Stimulated activated effector memory CD8-positive, alpha-beta T cell treated with anti-CD3 and anti-CD28 coated beads, Interleukin-12 subunit alpha, Interleukin-12 subunit beta, amount 100 ng/mL, for 72 hours (primary cell): ENCODE measurements at regions not wholly inside any gene's neighbourhood (a gene's known extent, or its start where the extent isn't known, plus 50 kb on each side); places are given as distances from the start of the nearest gene placed in this dataset.

Experiments
- ATAC-seq: fragments of 150-1000 bp; cut with Tn5 transposase; 2 replicates; pipeline ENCODE4 v1.10.0; 2021
- DNase-seq, 2 donors: peaks; one replicate each; pipeline ENCODE4 v3.0.0; 2021 to 2022; ENCODE audit warnings: low spot score in 2 of 2
- H3K27ac Mint-ChIP-seq: one replicate; pipeline ENCODE4 v1.8.0; 2022; ENCODE audit warnings: mild to moderate bottlenecking, mixed read lengths
- H3K36me3 Mint-ChIP-seq: one replicate; pipeline ENCODE4 v1.8.0; 2022; ENCODE audit warnings: mild to moderate bottlenecking, mixed read lengths
- H3K4me1 Mint-ChIP-seq: one replicate; pipeline ENCODE4 v1.8.0; 2022; ENCODE audit warnings: mixed read lengths
- H3K4me3 Mint-ChIP-seq: one replicate; pipeline ENCODE4 v1.8.0; 2022; ENCODE audit warnings: mild to moderate bottlenecking, mixed read lengths
- H3K9me3 Mint-ChIP-seq: one replicate; pipeline ENCODE4 v1.8.0; 2022; ENCODE audit warnings: mixed read lengths

GRCh38 chr9:28662675-28663074 is 1089.4 kb upstream of the C9orf72 start:
- Mint-ChIP-seq H3K36me3 (no peaks in the 10 kb centered on the region), H3K4me1 (no peaks in the 10 kb centered on the region), H3K4me3 (no peak overlapping the region), H3K27ac (no peak overlapping the region), H3K9me3 (peaks cover 10% of the 10 kb centered on the region)
- DNase-seq (no peak), ATAC-seq (no peak)

DNA sequence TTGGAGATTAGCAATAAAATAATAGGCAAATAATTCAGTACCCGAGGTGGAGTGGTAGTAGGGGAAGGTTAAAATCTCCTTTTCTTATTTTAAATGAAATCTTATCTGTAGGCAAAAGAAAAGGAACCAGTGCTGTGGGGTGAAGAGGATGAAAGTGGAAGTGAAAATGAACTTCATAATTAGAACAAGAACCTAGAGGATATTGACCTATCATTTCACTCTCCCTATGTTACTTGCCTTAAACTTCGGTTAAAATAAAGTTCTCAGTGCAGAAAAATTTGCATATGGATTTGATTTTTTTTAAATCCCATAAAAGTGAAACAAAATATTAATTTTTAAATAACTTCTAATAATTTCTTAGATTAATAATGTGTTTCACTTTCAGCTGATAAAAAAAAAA is 1094.9 kb upstream of the C9orf72 start:
- H3K27ac Mint-ChIP-seq, result no peak overlapping the region
- H3K9me3 Mint-ChIP-seq, result peaks cover 4% of the 10 kb centered on the region
- ATAC-seq (no peak), DNase-seq (no peak)
- no peaks in the 10 kb centered on the region for H3K4me1 Mint-ChIP-seq
- H3K36me3 Mint-ChIP-seq, result no peaks in the 10 kb centered on the region
- no peak overlapping the region for H3K4me3 Mint-ChIP-seq

- DNase-seq (no peak), ATAC-seq (no peak)
- Mint-ChIP-seq H3K4me3 (no peak overlapping the region), H3K9me3 (peaks cover 4% of the 10 kb centered on the region), H3K27ac (no peak overlapping the region), H3K4me1 (no peaks in the 10 kb centered on the region), H3K36me3 (no peaks in the 10 kb centered on the region)
These were observed 1097.7 kb upstream of the C9orf72 start for GRCh38 chr9:28671000-28671399.

DNA sequence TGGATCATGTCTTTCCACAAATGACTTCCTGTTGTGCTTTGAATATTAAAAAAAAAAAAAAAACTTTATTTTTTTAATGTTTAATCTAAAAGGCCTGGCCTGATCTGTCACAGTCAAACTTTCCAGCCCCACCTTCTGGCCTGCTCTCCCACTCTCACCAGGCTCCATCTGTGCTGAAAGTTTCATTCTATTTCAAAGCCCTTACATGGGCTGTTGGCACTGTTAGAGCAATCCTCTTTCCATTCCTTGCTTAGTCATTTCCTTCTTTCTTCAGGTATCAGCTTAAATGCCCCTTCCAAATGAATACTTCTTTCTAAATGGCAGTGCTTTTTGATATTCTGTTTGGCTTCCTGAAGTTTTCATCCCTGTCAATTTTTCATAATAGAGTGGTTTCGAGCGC is 1104.8 kb upstream of the C9orf72 start:
- Mint-ChIP-seq H3K36me3 (no peaks in the 10 kb centered on the region), H3K27ac (no peak overlapping the region), H3K4me3 (no peak overlapping the region)

DNA sequence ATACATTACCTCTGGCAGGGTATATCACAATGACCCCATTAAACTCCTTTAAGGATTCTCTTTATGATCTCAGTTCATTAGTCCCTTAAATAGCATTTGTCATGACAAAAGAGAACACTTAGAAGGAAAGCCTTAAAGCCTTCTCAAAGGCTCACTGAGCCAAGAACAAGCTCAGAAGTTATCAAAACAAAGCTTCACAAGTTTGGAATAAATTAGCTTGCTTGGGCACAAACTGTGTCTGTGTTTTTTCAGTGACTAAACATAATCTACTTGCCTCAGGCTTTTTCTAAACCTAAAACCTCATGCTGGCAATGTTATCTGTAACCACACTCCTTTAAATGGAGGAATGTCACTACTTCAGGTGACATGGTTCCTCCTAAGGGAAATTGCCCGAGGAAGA is 1114.9 kb upstream of the C9orf72 start:
- no peaks in the 10 kb centered on the region for H3K4me1 Mint-ChIP-seq
- ATAC-seq (no peak), DNase-seq (no peak)
- H3K36me3 Mint-ChIP-seq, result no peaks in the 10 kb centered on the region
- peaks cover 23% of the 10 kb centered on the region for H3K9me3 Mint-ChIP-seq
- no peak overlapping the region for H3K4me3 Mint-ChIP-seq
- no peak overlapping the region for H3K27ac Mint-ChIP-seq

More for the DNA sequence above, 1104.8 kb upstream of the C9orf72 start:
- H3K9me3 Mint-ChIP-seq, result peaks cover 15% of the 10 kb centered on the region
- ATAC-seq, result no peak
- no peak for DNase-seq
- no peaks in the 10 kb centered on the region for H3K4me1 Mint-ChIP-seq

GRCh38 chr9:28692012-28692411 is 1118.7 kb upstream of the C9orf72 start:
- H3K4me1 Mint-ChIP-seq, result no peaks in the 10 kb centered on the region
- H3K9me3 Mint-ChIP-seq, result peaks cover 21% of the 10 kb centered on the region
- ATAC-seq, result no peak
- H3K27ac Mint-ChIP-seq, result no peak overlapping the region
- DNase-seq, result no peak
- no peak overlapping the region for H3K4me3 Mint-ChIP-seq
- H3K36me3 Mint-ChIP-seq, result no peaks in the 10 kb centered on the region

DNA sequence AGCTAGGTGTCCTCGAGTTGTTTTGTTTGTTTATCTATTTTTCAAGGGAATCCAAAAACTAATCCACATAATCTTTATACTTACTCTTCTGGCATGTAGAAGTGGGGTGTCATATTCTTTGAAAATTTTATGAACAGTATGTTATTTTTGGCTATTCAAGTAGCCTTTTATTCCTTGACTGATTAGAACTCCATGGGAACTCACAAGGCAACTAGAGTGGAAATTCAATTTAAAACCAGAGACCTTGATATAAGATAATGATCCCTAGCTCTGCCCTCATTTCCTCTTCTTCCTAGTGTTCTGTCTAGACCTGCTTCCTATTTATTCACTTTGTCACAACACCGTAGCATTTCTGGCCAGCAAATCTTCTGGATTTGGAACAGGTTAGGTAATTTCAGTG is 1123.7 kb upstream of the C9orf72 start:
- no peak overlapping the region for H3K4me3 Mint-ChIP-seq
- ATAC-seq, result no peak
- no peaks in the 10 kb centered on the region for H3K36me3 Mint-ChIP-seq
- H3K27ac Mint-ChIP-seq, result no peak overlapping the region
- H3K9me3 Mint-ChIP-seq, result peaks cover 18% of the 10 kb centered on the region
- no peak for DNase-seq
- H3K4me1 Mint-ChIP-seq, result no peaks in the 10 kb centered on the region

DNA sequence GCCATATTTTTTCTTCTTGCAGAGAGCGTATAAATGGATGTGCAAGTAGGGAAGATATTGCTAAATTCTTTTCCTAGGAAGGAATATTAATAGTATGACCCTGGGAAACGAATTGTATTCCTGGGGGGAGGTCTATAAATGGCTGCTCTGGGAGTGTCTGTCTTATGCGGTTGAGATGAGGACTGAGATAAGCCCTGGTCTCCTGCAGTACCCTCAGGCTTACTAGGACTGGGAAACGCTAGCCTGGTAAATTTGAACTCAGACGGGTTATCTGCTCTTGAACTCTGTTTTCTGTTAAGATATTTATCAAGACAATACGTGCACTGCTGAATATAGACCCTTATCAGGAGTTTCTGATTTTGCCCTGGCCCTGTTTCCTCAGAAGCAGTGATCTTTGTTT is 1126.4 kb upstream of the C9orf72 start:
- no peak overlapping the region for H3K27ac Mint-ChIP-seq
- no peaks in the 10 kb centered on the region for H3K4me1 Mint-ChIP-seq
- peaks cover 19% of the 10 kb centered on the region for H3K9me3 Mint-ChIP-seq
- no peak overlapping the region for H3K4me3 Mint-ChIP-seq
- H3K36me3 Mint-ChIP-seq, result no peaks in the 10 kb centered on the region
- no peak for DNase-seq
- ATAC-seq, result no peak

DNA sequence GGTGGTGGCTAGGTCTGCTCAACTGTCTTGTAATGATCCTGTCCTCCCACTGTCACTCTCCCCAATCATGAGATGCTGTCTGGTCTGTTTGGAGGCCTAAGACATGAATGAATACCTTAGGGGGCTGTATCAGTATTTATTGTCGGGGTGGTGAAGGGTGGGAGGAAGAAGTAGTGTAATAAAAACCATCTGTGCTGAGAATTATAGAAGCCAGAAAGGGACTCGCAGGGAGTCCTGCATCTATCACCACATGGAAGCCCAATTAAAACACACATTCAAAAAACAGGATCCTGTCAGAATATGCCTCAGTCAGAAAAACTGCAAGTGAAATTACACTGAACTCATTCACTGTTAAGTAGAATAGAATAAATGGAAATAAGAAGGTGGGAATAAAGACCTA is 1134.3 kb upstream of the C9orf72 start:
- no peaks in the 10 kb centered on the region for H3K4me1 Mint-ChIP-seq
- ATAC-seq (no peak), DNase-seq (no peak)
- no peaks in the 10 kb centered on the region for H3K36me3 Mint-ChIP-seq
- H3K4me3 Mint-ChIP-seq, result no peak overlapping the region
- peaks cover 15% of the 10 kb centered on the region for H3K9me3 Mint-ChIP-seq
- no peak overlapping the region for H3K27ac Mint-ChIP-seq

- no peak for ATAC-seq
- H3K4me1 Mint-ChIP-seq, result no peaks in the 10 kb centered on the region
- no peaks in the 10 kb centered on the region for H3K36me3 Mint-ChIP-seq
- H3K4me3 Mint-ChIP-seq, result no peak overlapping the region
- no peak for DNase-seq
- H3K9me3 Mint-ChIP-seq, result peaks cover 8% of the 10 kb centered on the region
- no peak overlapping the region for H3K27ac Mint-ChIP-seq
These were observed 1140.9 kb upstream of the C9orf72 start for GRCh38 chr9:28714188-28714587.

- Mint-ChIP-seq H3K4me3 (no peak overlapping the region), H3K4me1 (no peaks in the 10 kb centered on the region), H3K27ac (no peak overlapping the region), H3K36me3 (no peaks in the 10 kb centered on the region), H3K9me3 (peaks cover 3% of the 10 kb centered on the region)
- DNase-seq (no peak), ATAC-seq (no peak)
These were observed 1144.9 kb upstream of the C9orf72 start for GRCh38 chr9:28718226-28718625.

DNA sequence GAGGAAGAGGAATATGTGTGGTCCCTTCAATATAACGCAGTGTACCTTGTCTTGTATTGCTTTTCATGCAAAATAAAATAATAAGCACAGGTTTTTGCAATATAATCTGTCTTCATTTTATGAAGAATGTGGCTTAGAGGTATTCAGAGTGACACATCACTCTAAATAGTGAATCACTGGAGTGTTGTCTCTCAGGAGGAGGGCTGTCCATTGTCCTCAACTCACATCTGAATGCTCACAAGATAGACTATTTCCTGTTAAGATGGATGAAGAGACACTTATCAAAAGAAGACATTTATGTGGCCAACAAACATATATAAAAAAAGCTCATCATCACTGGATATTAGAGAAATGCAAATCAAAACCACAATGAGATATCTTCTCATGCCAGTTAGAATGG is 1147.5 kb upstream of the C9orf72 start:
- ATAC-seq (no peak), DNase-seq (no peak)
- Mint-ChIP-seq H3K9me3 (no peaks in the 10 kb centered on the region), H3K4me1 (no peaks in the 10 kb centered on the region), H3K36me3 (no peaks in the 10 kb centered on the region), H3K4me3 (no peak overlapping the region), H3K27ac (no peak overlapping the region)

GRCh38 chr9:28730111-28730510 is 1156.8 kb upstream of the C9orf72 start:
- Mint-ChIP-seq H3K9me3 (peaks cover 13% of the 10 kb centered on the region), H3K4me1 (no peaks in the 10 kb centered on the region), H3K36me3 (no peaks in the 10 kb centered on the region), H3K4me3 (no peak overlapping the region), H3K27ac (no peak overlapping the region)
- DNase-seq (no peak), ATAC-seq (no peak)

DNA sequence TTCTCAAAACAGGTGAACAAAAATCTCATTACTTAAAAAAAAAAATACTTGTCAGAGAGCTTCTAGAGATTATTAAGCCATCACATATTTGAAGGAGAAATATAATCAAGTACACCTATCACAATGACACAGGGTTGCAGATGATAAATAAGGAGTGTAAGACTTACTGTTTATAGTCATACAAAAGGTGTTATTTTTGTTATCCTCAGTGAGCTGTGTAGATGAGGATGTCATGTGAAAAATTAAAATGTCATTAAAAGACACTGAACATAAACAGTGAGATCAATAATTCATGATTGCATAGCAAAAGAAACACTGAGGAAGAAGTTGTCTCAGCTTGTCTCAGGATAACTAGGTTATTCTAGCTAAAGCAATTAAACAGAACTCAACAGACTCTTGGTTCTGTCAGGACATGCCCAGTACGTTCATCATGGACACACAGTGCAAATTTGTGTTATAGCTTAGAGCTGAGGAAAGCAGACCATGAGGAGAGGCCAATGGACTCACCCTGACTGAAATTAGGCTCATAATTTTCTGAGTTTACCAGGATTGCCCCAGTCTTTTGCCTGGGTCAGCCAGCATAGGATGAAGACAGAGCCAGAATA is 1162.6 kb upstream of the C9orf72 start:
- Mint-ChIP-seq H3K27ac (no peak overlapping the region), H3K4me3 (no peak overlapping the region), H3K4me1 (no peaks in the 10 kb centered on the region), H3K9me3 (peaks cover 4% of the 10 kb centered on the region), H3K36me3 (no peaks in the 10 kb centered on the region)
- DNase-seq, result no peak
- no peak for ATAC-seq

DNA sequence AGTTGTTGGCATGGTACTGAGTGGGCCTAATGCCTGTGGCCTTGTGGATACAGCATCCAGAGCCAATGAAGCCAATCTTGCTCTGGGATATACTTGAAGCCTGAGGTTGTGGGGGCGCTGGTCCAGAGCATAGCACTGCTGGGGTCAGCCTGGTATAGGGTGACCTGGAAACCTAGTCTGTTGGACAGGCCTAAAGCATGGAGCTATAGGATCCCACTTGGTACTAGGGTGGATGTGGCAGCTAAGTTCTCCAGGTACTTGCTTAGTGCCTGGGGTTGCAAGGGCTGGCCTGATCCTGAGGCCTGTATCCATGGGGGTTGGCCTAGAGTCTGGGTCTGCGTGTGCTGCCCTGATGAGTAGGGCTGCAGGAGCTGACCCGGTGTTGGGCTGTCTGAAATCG is 1168.2 kb upstream of the C9orf72 start:
- no peaks in the 10 kb centered on the region for H3K36me3 Mint-ChIP-seq
- no peaks in the 10 kb centered on the region for H3K4me1 Mint-ChIP-seq
- H3K9me3 Mint-ChIP-seq, result peaks cover 19% of the 10 kb centered on the region
- ATAC-seq (peak; percentile 54), DNase-seq (no peak)
- H3K4me3 Mint-ChIP-seq, result no peak overlapping the region
- H3K27ac Mint-ChIP-seq, result no peak overlapping the region

DNA sequence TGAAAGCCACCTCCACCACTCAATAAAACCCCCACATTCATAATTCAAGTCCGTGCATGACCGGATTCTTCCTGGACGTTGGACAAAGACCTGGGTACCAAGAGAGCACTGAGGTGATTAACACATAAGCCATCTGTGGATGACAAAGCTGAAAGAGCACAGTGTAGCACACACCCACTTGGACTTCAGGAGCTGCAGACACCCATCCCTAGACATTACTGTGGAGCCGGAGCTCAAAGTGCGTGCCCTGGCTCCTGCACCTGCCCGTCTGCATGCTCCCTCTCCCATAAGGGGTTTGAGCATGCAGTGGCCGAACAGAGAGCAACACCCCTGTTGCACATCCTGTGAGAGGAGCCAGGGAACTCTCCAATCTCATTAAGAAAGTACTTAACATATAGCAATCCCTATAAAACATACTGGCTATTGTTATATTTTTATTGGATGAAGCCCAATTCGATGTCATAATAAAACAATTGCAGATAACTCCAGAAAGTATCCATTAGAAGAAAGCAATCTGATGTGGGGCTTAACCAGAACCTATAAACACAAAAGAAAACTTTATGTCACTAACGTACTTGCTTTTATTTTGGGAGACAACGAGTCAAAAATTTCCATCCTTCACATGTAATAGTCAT is 1174.2 kb upstream of the C9orf72 start:
- ATAC-seq (no peak), DNase-seq (no peak)
- Mint-ChIP-seq H3K4me1 (no peaks in the 10 kb centered on the region), H3K36me3 (no peaks in the 10 kb centered on the region), H3K27ac (no peak overlapping the region), H3K9me3 (peaks cover 17% of the 10 kb centered on the region), H3K4me3 (no peak overlapping the region)
